HUES6 (cell line): ENCODE measurements at regions not wholly inside any gene's neighbourhood (a gene's known extent, or its start where the extent isn't known, plus 50 kb on each side); places are given as distances from the start of the nearest gene placed in this dataset.

Experiments
- H3K27ac ChIP-seq: 2 replicates; pipeline ENCODE4 v1.7.0; 2013; ENCODE audit warnings: low read depth, mild to moderate bottlenecking, low read length, inconsistent platforms
- H3K27me3 ChIP-seq: 2 replicates; pipeline ENCODE4 v1.6.1; 2013; ENCODE audit warnings: low read length; ENCODE audit not compliant: control insufficient read depth, insufficient read depth
- H3K36me3 ChIP-seq: 2 replicates; pipeline ENCODE4 v1.6.1; 2013; ENCODE audit warnings: low read length; ENCODE audit not compliant: control insufficient read depth, insufficient read depth
- H3K4me1 ChIP-seq: 2 replicates; pipeline ENCODE4 v1.6.1; 2013; ENCODE audit warnings: low read length; ENCODE audit not compliant: control insufficient read depth, insufficient read depth
- H3K4me3 ChIP-seq: 2 replicates; pipeline ENCODE4 v1.5.1; 2013; ENCODE audit warnings: low read depth, low read length
- H3K9ac ChIP-seq: one replicate; pipeline ENCODE4 v1.6.1; 2013; ENCODE audit warnings: mild to moderate bottlenecking, low read length
- H3K9me3 ChIP-seq: 2 replicates; pipeline ENCODE4 v1.6.1; 2013; ENCODE audit warnings: low read depth, low read length; ENCODE audit not compliant: control insufficient read depth, insufficient read depth

DNA sequence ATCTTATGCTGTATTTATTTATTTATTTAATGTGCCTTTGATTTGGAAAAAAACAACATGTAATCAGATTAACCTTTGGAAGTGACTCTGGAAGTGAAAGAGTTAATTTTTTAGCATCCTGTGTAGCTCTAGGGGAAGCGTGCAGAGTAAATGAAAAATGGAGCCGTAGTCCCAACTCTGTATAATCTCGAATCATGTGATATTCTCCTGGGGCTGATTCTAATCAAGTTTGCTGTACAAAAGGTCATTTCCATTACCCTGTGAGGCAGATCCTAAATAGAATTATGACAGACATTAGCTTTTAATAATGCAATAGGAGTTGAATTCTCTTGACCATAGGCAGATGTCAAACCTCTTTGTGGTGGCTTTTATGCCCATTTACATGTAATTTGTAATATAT is 238.6 kb upstream of the CSNK1A1L start:
- H3K4me1 ChIP-seq, result no peaks in the 10 kb centered on the region
- H3K9ac ChIP-seq, result no peak overlapping the region
- no peaks in the 10 kb centered on the region for H3K36me3 ChIP-seq
- no peaks in the 10 kb centered on the region for H3K9me3 ChIP-seq
- H3K27ac ChIP-seq, result no peak overlapping the region
- no peak overlapping the region for H3K4me3 ChIP-seq
- H3K27me3 ChIP-seq, result no peaks in the 10 kb centered on the region

DNA sequence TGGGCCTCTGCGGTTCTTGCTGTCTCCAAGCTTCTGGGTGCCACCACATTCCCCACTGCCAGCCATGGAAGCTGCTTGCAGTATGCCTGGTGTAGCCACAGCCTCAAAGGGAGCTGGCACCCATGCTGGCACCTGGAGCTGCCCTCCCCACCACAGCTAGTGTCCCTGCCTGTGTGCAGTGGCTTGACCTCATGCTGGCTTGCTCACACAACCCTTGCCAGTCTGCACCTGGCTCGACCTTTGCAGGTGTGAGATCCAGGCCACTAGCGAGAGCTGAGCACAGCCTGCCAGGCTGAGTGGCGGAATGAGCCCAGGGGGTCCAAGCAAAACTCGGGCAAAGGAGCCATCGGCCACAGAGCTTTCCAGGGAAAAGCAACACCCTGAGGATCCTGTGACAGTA is 236.7 kb upstream of the CSNK1A1L start:
- H3K27ac ChIP-seq, result no peak overlapping the region
- no peaks in the 10 kb centered on the region for H3K36me3 ChIP-seq
- H3K4me3 ChIP-seq, result no peak overlapping the region
- H3K9me3 ChIP-seq, result no peaks in the 10 kb centered on the region
- no peaks in the 10 kb centered on the region for H3K27me3 ChIP-seq
- no peak overlapping the region for H3K9ac ChIP-seq
- no peaks in the 10 kb centered on the region for H3K4me1 ChIP-seq

DNA sequence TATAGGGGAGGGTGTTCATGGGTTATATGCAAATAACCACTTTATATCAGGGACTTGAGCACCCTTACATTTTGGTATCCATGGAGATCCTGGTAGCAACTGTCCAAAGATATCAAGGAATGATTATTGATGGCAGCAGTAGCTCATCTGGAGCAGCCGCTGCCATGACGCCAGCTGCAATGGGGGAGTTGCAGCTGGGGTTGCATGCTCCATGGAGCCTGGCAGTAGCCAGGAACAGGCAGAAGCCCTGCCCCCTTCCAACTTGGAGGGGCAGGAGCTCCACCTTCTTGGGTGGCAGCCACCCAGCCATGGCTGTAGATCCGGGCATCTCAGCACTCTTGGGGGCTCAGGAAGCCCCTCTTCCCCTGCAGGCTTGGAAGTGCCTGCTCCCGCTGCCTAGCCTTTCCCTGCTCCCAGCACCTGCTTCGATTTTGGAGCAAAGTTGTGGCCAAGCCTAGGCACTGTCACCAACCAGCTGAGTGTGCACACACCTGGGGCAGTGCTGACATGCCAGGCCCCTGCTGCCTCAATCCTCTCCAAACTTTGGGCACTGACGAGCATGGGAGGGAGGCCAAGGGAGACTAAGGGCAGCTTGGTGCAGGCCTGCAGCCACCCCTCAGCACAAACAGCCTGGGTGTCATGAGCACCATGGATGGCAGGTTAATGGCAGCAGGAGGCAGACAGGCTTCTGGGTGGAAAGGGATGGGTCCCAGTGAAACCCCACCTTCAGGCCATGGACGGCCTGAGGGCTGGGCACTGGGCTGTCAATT is 235.6 kb upstream of the CSNK1A1L start:
- no peaks in the 10 kb centered on the region for H3K9me3 ChIP-seq
- H3K9ac ChIP-seq, result no peak overlapping the region
- no peaks in the 10 kb centered on the region for H3K27me3 ChIP-seq
- H3K36me3 ChIP-seq, result no peaks in the 10 kb centered on the region
- no peaks in the 10 kb centered on the region for H3K4me1 ChIP-seq
- H3K4me3 ChIP-seq, result no peak overlapping the region
- H3K27ac ChIP-seq, result no peak overlapping the region

DNA sequence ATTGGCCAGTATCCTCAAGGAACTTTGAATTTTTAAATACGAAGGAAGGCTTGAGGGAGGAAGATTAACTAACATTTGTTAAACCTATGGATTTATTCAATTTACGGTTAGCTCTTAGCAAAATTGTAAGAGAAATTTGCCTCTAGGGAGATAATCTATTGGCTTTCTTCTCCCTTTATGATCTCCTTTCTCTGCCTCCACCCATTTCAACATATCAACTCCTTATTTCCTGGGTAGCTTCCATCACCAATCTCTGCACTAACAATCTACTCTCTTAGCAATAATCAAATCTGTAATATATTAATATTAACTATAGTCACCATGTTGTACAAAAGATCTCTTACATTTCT is 233.9 kb upstream of the CSNK1A1L start:
- no peaks in the 10 kb centered on the region for H3K36me3 ChIP-seq
- H3K4me1 ChIP-seq, result no peaks in the 10 kb centered on the region
- H3K4me3 ChIP-seq, result no peak overlapping the region
- no peak overlapping the region for H3K9ac ChIP-seq
- no peak overlapping the region for H3K27ac ChIP-seq
- no peaks in the 10 kb centered on the region for H3K27me3 ChIP-seq
- no peaks in the 10 kb centered on the region for H3K9me3 ChIP-seq

DNA sequence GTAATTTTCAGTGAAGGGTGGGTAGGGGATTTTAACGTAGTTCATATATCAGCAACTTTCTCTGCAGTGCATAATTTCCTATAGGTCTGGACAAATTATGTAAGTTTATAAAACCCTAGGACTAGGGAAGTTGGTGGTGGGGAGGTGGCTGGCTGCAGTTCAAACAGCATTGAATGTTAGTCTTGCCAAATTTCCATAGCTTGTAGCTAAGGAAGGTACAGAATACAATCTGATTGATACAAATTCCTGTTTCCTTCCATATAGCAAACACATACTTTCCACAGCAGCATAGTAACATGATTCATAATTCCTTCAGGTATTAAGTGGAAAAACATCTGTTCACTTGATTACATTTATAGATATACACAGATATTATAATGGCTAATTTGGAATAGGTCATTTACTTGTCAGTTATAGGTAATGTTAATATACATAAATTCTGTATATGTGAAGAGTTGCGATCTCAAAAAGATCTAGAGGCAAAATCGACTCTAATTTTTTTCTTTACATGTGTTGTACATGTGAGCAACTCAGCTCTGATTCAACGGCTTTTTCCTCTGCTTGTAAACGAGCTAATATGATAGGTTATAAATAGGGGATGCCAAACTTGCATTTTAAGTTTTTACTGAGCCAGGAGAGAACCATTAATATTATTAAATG is 233.4 kb upstream of the CSNK1A1L start:
- H3K27ac ChIP-seq, result no peak overlapping the region
- H3K4me1 ChIP-seq, result peaks cover 2% of the 10 kb centered on the region; the same call in 1 of the 2 replicates
- H3K9me3 ChIP-seq, result no peaks in the 10 kb centered on the region
- no peaks in the 10 kb centered on the region for H3K27me3 ChIP-seq
- H3K4me3 ChIP-seq, result no peak overlapping the region
- no peaks in the 10 kb centered on the region for H3K36me3 ChIP-seq
- no peak overlapping the region for H3K9ac ChIP-seq

DNA sequence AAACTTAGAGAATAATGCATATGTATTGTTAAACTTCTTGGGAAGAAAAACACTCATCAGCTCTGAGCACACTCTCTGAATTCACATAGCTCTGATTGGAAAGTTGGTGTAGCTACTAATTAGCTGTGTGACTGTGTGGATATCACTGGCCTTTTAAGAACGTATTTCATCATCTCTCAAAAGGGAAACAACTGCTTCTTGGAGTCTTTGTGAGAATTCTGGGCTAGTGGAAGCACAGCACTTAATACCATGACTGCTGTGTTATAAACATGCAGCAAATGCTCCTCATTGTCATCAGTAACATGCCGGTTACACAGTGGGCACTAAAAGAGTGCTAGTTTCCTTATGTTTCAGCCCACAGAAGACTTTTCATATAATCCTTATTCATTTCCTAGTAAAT is 220.9 kb upstream of the CSNK1A1L start:
- Histone ChIP-seq H3K9ac (no peak overlapping the region), H3K4me3 (no peak overlapping the region), H3K36me3 (no peaks in the 10 kb centered on the region), H3K27me3 (no peaks in the 10 kb centered on the region), H3K9me3 (peaks cover 4% of the 10 kb centered on the region; the same call in 1 of the 2 replicates), H3K4me1 (no peaks in the 10 kb centered on the region), H3K27ac (no peak overlapping the region)

DNA sequence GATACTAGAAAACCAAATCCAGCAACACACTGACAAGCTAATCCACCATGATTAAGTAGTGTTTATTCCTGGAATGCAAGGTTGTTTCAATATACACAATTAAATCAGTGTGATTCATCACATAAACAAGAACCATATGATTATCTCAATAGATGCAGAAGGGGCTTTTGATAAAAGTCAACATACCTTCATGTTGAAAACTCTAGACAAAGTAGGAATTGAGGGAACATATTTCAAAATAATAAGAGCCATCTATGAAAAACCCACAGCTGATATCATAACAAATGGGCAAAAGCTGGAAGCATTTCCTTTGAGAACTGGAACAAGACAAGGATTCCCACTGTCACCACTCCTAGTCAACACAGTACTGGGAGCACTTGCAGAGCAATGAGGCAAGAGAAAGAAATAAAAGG is 213.6 kb upstream of the CSNK1A1L start:
- H3K27me3 ChIP-seq, result no peaks in the 10 kb centered on the region
- H3K36me3 ChIP-seq, result no peaks in the 10 kb centered on the region
- H3K9ac ChIP-seq, result no peak overlapping the region
- no peak overlapping the region for H3K4me3 ChIP-seq
- no peaks in the 10 kb centered on the region for H3K4me1 ChIP-seq
- H3K27ac ChIP-seq, result no peak overlapping the region
- H3K9me3 ChIP-seq, result peaks cover 4% of the 10 kb centered on the region; the same call in 1 of the 2 replicates

DNA sequence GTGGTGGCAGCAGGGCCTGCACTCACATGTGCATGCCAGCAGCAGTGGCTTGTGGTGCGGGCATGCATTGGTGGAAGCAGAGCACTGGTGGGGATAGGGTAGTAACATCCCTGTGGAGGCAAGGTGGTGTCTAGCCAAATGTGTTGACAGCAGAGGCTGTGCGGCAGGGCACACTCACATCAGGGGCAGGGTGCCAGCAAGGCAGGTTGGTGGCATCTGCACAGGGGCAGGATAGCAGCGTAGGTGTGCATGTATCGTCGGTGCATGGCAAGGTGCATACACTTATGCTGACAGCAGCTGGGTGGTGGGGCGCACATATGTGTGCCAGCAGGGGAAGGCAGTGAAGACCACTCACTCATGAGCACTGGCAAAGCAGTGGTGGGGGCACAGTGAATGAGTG is 211.5 kb upstream of the CSNK1A1L start:
- Histone ChIP-seq H3K4me3 (no peak overlapping the region), H3K9me3 (peaks cover 4% of the 10 kb centered on the region; the same call in 1 of the 2 replicates), H3K27ac (no peak overlapping the region), H3K4me1 (no peaks in the 10 kb centered on the region), H3K27me3 (no peaks in the 10 kb centered on the region), H3K9ac (no peak overlapping the region), H3K36me3 (no peaks in the 10 kb centered on the region)

DNA sequence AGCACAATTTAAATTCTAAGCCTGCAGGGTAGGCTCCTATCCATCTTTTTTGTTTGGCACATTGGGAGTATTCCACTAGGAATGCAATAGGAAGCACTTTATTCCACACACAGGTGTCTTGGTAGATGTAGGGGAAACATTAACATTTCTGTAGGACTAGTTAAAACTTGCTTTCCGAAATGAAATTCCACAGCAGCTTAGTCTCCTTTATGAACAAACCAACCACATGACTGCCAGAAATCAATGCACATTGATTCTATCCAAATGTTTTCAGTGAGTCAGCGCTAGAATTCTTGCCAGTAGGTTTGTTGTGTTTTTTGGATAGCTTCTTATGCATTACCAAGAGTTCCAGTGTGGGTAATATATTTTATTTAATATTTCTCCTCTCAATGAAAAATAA is 207.9 kb upstream of the CSNK1A1L start:
- Histone ChIP-seq H3K9ac (no peak overlapping the region), H3K27ac (no peak overlapping the region), H3K9me3 (no peaks in the 10 kb centered on the region), H3K36me3 (no peaks in the 10 kb centered on the region), H3K4me3 (no peak overlapping the region), H3K27me3 (no peaks in the 10 kb centered on the region), H3K4me1 (no peaks in the 10 kb centered on the region)

DNA sequence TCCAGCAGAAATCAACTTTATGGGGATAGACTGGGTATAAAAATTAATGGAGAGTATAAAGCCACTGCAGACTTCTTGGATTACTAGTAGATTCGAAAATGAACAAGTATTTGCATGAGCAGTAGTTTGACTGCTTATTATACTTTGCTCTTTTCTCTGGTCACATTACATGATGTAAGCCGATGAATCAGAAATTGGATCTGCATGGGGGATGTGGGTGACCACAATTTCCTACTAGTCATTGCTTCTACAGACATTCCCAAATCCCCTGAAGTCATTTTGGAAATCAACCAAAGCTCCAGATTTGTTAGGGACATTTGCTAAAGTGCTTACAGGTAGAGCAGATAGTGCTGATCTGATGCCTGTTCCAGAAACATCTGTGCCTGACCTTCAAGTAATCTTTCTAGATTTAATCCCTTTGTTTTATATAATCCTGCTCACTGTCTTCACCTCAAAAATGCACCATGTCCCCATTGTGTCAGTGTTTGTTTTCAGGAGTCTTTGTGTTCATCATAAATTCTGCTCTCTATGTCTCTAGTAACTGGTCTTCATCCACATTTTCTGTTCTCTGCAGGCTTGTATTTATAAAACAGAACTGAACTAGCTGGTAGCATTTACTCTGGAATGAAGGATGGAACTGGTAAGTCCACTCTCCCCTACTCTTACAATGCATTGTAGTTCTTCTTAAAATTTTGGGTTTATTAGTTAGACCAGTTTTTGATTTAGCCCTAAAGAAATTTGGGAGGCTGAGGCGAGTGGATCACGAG is 201.5 kb upstream of the CSNK1A1L start:
- Histone ChIP-seq H3K4me3 (no peak overlapping the region), H3K9ac (no peak overlapping the region), H3K27ac (no peak overlapping the region), H3K27me3 (no peaks in the 10 kb centered on the region), H3K9me3 (no peaks in the 10 kb centered on the region), H3K4me1 (peaks cover 13% of the 10 kb centered on the region), H3K36me3 (no peaks in the 10 kb centered on the region)

DNA sequence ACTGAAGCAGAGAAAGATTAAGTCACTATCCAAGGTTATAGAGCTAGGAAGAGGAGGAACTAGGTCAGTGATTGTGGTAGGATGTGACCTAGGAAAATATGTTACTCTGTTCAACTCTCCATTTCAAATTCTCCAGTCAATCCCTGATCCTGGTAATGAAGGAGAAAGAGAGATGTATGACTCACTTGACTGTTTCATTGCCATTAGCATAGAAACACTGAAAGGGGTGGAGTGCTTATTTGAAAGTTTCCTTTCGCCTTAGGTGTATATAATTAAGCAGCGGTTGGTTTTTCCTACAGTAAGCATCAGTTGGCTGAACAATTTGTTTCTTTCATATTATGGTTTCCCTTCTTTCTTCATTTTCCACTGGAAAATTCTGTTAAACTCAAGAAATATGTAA is 198.1 kb upstream of the CSNK1A1L start:
- Histone ChIP-seq H3K36me3 (no peaks in the 10 kb centered on the region), H3K27me3 (no peaks in the 10 kb centered on the region), H3K4me3 (no peak overlapping the region), H3K4me1 (peaks cover 13% of the 10 kb centered on the region), H3K27ac (no peak overlapping the region), H3K9me3 (no peaks in the 10 kb centered on the region), H3K9ac (no peak overlapping the region)
